Thoracic aorta (tissue), 2 donors: ENCODE measurements at regions not wholly inside any gene's neighbourhood (a gene's known extent, or its start where the extent isn't known, plus 50 kb on each side); places are given as distances from the start of the nearest gene placed in this dataset.

Source experiments
- ATAC-seq: fragments of 150-250 bp; one replicate; pipeline ENCODE4 v1.8.0; 2017; ENCODE audit warnings: low read depth; ENCODE audit not compliant: insufficient number of reproducible peaks, low FRiP score
- DNase-seq: peaks from one replicate; pipeline ENCODE4 v3.0.0-alpha.2; 2020; ENCODE audit warnings: low spot score
- H3K27ac ChIP-seq, 2 donors: fragments of 200-600 bp; sonication (generic); 1 replicate in 1 of 2; 2 replicates in 1 of 2; pipeline ENCODE4 v1.5.1; 2016; ENCODE audit warnings: mild to moderate bottlenecking in 2 of 2, moderate library complexity in 2 of 2
- H3K27me3 ChIP-seq: fragments of 200-600 bp; sonication (generic); replicated peaks from 2 replicates; pipeline ENCODE4 v1.6.0; 2016; ENCODE audit warnings: mild to moderate bottlenecking; ENCODE audit not compliant: insufficient read depth
- H3K36me3 ChIP-seq: fragments of 200-600 bp; sonication (generic); one replicate; pipeline ENCODE4 v1.5.1; 2016
- H3K4me1 ChIP-seq, 2 donors: fragments of 200-600 bp; sonication (generic); 1 replicate in 1 of 2; 2 replicates in 1 of 2; pipeline versions ENCODE4 v1.5.1 to v1.6.0; 2016; ENCODE audit warnings: low read depth in 2 of 2, mild to moderate bottlenecking in 1 of 2; ENCODE audit not compliant: control insufficient read depth in 1 of 2
- H3K4me3 ChIP-seq: fragments of 200-600 bp; sonication (generic); 2 replicates; pipeline ENCODE4 v1.5.1; 2016; ENCODE audit warnings: mild to moderate bottlenecking
- H3K9me3 ChIP-seq: fragments of 200-600 bp; sonication (generic); 2 replicates; pipeline ENCODE4 v1.5.1; 2016
- TF ChIP-seq, protein P1 (sequence below): fragments of 200-600 bp; sonication (generic); IDR thresholded peaks from one replicate; pipeline ENCODE4 v1.5.1; 2019; ENCODE audit warnings: antibody characterized with exemption

DNA sequence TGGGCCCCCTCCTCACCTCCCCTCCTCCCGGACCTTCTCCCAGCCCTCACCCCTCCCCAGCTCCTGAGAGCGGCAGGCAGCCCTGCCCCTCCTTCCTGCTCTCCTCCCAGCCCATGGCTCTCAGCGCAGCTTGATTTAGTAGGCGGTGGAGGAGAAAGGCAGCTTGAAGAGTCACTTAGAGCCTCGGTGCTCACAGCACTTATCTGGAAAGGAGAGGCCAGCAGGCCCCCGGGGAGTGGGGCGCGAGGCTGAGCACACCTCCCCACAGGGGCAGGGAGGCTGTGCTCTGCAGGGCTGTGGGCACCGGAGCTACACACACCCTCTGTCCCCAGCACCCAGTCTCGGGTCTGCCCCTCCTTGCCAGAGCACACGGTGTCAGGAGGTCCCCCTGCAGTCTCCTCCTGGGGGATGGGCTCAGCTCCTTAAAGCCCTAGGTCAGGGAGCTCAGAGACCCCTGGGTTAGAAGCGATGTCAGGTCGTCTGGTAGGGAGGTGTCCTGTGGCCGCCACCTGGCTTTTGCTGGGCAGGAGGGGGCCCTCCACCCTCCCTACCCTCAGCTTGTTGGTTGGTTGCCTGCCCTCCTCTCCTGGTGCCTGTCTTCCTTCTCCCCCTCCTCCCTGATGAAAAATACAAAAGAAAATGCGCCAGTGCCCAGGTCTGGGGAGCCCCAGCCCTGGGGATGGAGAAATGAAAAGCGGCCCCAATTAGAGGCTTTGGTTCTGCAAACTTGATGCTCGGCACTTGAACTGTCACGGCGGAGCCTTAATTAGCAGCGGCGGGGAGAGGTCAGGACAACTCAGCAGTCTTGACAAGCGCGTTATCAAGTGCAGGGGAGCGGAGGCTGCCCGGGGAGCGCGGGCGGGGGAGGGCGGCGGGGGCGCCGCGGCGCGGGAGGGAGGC lies 151.1 kb upstream of the GSE1 start:
- peaks cover 18 to 27% of the 10 kb centered on the region in 2 donors for H3K4me1 ChIP-seq
- H3K27me3 ChIP-seq, result no peaks in the 10 kb centered on the region

DNA sequence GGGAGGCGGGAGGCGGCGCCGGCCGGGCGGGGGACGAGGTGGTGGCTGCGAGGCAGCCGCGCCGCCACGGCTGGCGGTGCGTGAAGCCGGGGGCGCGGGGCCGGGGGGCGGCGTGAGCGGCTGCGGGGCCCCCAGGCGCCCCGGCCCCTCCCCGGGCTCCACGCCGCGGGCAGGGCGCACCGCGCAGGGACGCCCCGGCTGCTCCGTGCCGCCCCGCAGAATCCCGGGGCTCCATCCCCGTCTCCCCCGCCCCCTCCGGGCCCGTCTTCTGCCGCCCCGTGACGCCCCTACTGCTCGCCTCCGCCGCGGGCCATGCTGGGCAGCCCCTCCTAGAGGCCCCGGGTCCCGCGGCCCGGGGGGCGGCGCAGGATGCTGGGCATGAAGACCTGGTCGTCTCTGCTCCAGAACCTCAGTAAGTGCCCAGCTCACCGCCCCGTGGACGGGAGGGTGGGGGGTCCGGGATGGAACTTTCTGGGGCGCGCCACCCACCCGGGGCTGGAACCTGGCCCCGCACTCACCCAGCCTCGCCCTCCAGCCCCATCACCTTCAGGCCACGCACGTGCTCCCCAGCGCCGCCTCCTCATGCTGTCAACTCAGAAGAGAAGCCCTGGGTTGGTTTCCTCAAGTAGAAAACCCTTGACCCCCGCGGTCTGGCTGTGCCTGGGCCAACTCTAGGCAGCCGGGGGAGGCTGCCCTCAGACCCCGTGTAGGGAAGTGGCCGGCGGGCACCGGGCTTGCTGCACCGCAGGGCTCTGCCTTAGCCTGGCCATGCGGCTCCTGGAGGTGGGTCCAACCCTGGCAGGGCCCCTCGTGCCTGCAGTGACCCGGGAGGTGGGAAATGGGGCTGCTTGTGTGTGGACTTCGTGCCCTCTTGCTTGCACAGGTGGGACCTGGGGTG lies 150.2 kb upstream of the GSE1 start:
- ATAC-seq, result no peak
- Histone ChIP-seq H3K4me1 (peaks cover 18 to 27% of the 10 kb centered on the region in 2 donors), H3K27me3 (no peaks in the 10 kb centered on the region), H3K36me3 (no peaks in the 10 kb centered on the region), H3K27ac (no peak overlapping the region), H3K4me3 (peak overlapping the region; percentile 58), H3K9me3 (no peaks in the 10 kb centered on the region)
- TF ChIP-seq, protein P1, sequence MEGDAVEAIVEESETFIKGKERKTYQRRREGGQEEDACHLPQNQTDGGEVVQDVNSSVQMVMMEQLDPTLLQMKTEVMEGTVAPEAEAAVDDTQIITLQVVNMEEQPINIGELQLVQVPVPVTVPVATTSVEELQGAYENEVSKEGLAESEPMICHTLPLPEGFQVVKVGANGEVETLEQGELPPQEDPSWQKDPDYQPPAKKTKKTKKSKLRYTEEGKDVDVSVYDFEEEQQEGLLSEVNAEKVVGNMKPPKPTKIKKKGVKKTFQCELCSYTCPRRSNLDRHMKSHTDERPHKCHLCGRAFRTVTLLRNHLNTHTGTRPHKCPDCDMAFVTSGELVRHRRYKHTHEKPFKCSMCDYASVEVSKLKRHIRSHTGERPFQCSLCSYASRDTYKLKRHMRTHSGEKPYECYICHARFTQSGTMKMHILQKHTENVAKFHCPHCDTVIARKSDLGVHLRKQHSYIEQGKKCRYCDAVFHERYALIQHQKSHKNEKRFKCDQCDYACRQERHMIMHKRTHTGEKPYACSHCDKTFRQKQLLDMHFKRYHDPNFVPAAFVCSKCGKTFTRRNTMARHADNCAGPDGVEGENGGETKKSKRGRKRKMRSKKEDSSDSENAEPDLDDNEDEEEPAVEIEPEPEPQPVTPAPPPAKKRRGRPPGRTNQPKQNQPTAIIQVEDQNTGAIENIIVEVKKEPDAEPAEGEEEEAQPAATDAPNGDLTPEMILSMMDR, result no peak
- no peak for DNase-seq

More for the DNA sequence above, 151.1 kb upstream of the GSE1 start:
- peak overlapping the region; percentile 62 for H3K4me3 ChIP-seq
- DNase-seq, result no peak
- H3K9me3 ChIP-seq, result no peaks in the 10 kb centered on the region
- TF ChIP-seq, protein P1, result no peak
- H3K36me3 ChIP-seq, result no peaks in the 10 kb centered on the region
- ATAC-seq, result no peak
- no peak overlapping the region for H3K27ac ChIP-seq

DNA sequence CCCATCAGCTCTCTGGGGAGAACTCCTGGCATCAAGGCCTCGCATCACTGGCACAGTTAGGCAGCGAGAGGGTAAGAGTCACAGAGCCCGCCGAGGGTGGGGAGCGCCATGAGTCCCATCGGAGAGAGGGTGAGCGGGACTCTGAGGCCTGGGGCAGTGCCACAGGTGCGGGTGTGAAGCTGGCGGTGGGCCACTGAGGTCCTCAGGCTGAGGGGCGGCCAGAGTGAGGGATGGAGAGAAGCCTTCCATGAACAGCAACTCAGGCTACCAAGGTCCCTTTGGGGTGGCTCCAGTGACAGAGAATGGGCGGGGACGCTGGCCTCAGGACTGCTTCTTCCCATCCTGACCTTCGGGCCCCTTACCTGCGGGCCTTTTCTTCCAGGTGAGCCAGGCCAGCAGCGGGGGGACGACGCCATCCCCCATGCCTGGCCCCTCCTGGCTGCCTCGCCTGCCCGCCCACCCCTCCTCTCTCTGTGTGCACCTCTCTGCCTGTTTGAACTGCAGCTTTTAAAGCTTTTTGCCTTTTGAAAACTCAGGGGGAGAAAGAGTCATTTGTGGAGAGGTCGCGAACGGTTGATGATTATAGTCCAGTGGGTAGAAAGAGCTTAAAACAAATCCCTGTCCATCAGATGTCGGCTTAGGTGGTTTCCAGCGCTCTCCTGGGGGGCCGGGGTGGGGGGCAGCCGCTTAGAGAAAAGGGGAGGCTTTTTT lies 149.3 kb upstream of the GSE1 start:
- Histone ChIP-seq H3K4me3 (no peak overlapping the region), H3K27ac (no peak overlapping the region), H3K9me3 (no peaks in the 10 kb centered on the region), H3K4me1 (peaks cover 18 to 27% of the 10 kb centered on the region in 2 donors), H3K27me3 (no peaks in the 10 kb centered on the region), H3K36me3 (no peaks in the 10 kb centered on the region)
- TF ChIP-seq, protein P1, result no peak
- ATAC-seq, result no peak
- DNase-seq, result no peak

DNA sequence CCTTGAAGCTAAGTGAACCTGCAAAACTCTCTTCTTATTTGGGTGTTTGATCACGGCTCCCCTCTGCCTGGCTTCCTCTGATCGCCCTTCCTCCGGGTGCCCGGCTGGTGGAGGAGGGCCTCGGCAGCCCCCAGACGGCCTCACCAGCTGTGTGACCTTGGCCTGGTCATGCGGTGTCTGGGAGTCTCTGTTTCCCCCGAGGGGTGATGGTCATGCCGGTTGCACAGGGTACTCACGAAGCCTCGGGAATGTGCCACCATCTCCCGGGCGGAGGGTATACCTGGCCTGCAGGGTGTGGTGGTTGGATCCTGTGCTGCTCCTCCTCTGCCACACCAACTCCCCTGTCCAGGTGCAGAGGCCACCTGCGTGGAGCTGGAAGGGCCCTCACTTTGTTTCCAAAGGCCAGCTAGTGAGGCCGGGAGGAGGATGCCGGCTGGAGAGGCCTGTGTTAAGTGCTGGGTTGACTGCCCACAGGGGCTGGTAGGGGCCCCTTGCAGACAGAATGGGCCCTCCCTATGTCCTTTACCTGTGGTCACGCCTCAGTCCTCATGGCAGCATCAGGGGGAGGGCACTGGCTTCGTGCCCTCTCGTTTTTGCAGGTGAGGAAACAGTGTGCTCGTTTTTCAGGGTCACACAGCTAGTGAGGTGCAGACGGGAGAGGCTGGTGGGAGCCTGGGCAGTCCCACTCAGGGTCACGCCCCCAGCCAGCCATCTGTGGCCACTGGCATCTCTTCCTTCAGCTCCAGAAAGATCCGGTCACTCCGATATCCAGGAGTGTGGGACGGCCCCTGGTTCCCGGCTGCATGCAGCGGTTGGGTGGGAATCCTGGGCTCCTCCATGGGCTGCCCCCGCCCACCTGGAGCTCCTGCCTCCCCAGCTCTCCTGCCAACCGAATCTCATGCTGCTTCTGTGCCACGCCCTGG lies 148.5 kb upstream of the GSE1 start:
- H3K27me3 ChIP-seq, result no peaks in the 10 kb centered on the region
- H3K4me1 ChIP-seq, result peaks cover 18 to 27% of the 10 kb centered on the region in 2 donors
- H3K36me3 ChIP-seq, result no peaks in the 10 kb centered on the region
- no peak overlapping the region for H3K4me3 ChIP-seq
- ATAC-seq (no peak), DNase-seq (no peak)
- TF ChIP-seq, protein P1, result no peak
- H3K27ac ChIP-seq, result no peak overlapping the region
- no peaks in the 10 kb centered on the region for H3K9me3 ChIP-seq
